Esophagus squamous epithelium (tissue), 5 donors: ENCODE measurements at regions not wholly inside any gene's neighbourhood (a gene's known extent, or its start where the extent isn't known, plus 50 kb on each side); places are given as distances from the start of the nearest gene placed in this dataset.
"Not testable (repeated sequence)": the region's sequence is repeated elsewhere in the genome, so short reads cannot be mapped to it uniquely, and the experiment has no call there.

Experiments
- DNase-seq: peaks from one replicate; lab custom pipeline; 2025; lab: John Stamatoyannopoulos, UW
- H3K27ac ChIP-seq, 4 donors: fragments of 200-600 bp; sonication (generic); one replicate each; pipeline ENCODE4 v1.5.1; 2016 to 2019; ENCODE audit warnings: mild to moderate bottlenecking in 1 of 4
- H3K27me3 ChIP-seq, 4 donors: fragments of 200-600 bp; sonication (generic); 1 replicate in 3 of 4; 2 replicates in 1 of 4; pipeline versions ENCODE4 v1.5.1 to v1.6.0; 2017 to 2021; ENCODE audit warnings: antibody characterized with exemption in 1 of 4
- H3K36me3 ChIP-seq, 3 donors: fragments of 200-600 bp; sonication (generic); one replicate each; pipeline ENCODE4 v1.5.1; 2016 to 2019
- H3K4me1 ChIP-seq, 3 donors: fragments of 200-600 bp; sonication (generic); one replicate each; pipeline ENCODE4 v1.5.1; 2017 to 2019
- H3K4me3 ChIP-seq, 4 donors: fragments of 200-600 bp; sonication (generic); 1 replicate in 3 of 4; 2 replicates in 1 of 4; pipeline ENCODE4 v1.5.1; 2016 to 2019; ENCODE audit warnings: mild to moderate bottlenecking in 2 of 4, moderate library complexity in 1 of 4
- H3K9me3 ChIP-seq, 3 donors: fragments of 200-600 bp; sonication (generic); one replicate each; pipeline ENCODE4 v1.5.1; 2016 to 2019
- POLR2A ChIP-seq, 4 donors: fragments of 450-650 bp; IDR thresholded peaks; one replicate each; pipeline ENCODE4 v1.6.1; 2017; ENCODE audit warnings: antibody characterized with exemption in 4 of 4, mild to moderate bottlenecking in 4 of 4, moderate library complexity in 3 of 4
- WGBS, 2 donors: methylation state at CpG; one replicate each; pipeline ENCODE4 v1.1.5; 2018; 5-methylcytosine and 5-hydroxymethylcytosine counted together
- intact Hi-C: fragments of 100-400 bp; cut with DNase I; formaldehyde crosslinking; loops from one replicate; pipeline ENCODE4 v1.15.0; 2022
- TF ChIP-seq, protein P1 (sequence below), 6 experiments: fragments of 450-650 bp in 4 of 6; fragments of 200-600 bp in 2 of 6; sonication (generic) in 2 of 6; IDR thresholded peaks; one replicate each; pipeline ENCODE4 v1.5.1; 2016 to 2019; ENCODE audit warnings: antibody characterized with exemption in 6 of 6, mild to moderate bottlenecking in 4 of 6, moderate library complexity in 4 of 6
- donor health status: DM: yes; HTN: yes; CAD: no.

DNA sequence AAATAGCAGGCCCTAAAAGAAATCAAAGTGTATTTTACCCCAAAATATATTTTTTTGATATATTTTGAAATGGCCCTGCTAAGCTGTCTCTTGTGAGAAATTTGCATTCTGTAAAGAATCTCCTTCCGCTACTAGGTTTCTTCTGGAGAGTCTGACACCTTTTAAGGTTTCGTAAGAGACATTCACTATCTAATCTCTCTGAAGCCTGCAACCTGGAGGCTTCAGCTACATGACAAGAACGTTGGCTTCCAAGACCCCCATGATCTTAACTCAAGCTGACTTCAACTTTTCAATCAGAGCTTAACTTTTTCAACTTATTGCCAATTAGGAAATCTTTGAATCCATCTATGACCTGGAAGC, 1894.9 kb upstream of the LRRTM1 start:
- H3K4me1 ChIP-seq, result no peaks in the 10 kb centered on the region
- TF ChIP-seq POLR2A (IDR thresholded peaks at IDR 0.05), result no peak
- TF ChIP-seq, protein P1, sequence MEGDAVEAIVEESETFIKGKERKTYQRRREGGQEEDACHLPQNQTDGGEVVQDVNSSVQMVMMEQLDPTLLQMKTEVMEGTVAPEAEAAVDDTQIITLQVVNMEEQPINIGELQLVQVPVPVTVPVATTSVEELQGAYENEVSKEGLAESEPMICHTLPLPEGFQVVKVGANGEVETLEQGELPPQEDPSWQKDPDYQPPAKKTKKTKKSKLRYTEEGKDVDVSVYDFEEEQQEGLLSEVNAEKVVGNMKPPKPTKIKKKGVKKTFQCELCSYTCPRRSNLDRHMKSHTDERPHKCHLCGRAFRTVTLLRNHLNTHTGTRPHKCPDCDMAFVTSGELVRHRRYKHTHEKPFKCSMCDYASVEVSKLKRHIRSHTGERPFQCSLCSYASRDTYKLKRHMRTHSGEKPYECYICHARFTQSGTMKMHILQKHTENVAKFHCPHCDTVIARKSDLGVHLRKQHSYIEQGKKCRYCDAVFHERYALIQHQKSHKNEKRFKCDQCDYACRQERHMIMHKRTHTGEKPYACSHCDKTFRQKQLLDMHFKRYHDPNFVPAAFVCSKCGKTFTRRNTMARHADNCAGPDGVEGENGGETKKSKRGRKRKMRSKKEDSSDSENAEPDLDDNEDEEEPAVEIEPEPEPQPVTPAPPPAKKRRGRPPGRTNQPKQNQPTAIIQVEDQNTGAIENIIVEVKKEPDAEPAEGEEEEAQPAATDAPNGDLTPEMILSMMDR (IDR thresholded peaks at IDR 0.05), result no peak
- H3K9me3 ChIP-seq, result no peaks in the 10 kb centered on the region
- H3K4me3 ChIP-seq, result no peak overlapping the region
- DNase-seq, result no peak
- intact Hi-C loops, result no loop called here
- H3K27ac ChIP-seq, result no peak overlapping the region
- no peaks in the 10 kb centered on the region for H3K27me3 ChIP-seq
- 70% methylated on average over 3 of the region's 3 CpGs for WGBS, 2 donors
- H3K36me3 ChIP-seq, result no peaks in the 10 kb centered on the region

- Histone ChIP-seq H3K27ac (no peak overlapping the region), H3K36me3 (no peaks in the 10 kb centered on the region), H3K4me3 (no peak overlapping the region), H3K27me3 (no peaks in the 10 kb centered on the region), H3K4me1 (no peaks in the 10 kb centered on the region), H3K9me3 (no peaks in the 10 kb centered on the region)
- intact Hi-C loops, result no loop called here
- no peak for DNase-seq
- no peak for TF ChIP-seq POLR2A (IDR thresholded peaks at IDR 0.05)
- TF ChIP-seq, protein P1 (IDR thresholded peaks at IDR 0.05), result no peak
- 79 to 80% methylated on average over 4 of the region's 4 CpGs for WGBS, 2 donors
These were observed 1894.4 kb upstream of the LRRTM1 start for GRCh38 chr2:82198809-82199492.

DNA sequence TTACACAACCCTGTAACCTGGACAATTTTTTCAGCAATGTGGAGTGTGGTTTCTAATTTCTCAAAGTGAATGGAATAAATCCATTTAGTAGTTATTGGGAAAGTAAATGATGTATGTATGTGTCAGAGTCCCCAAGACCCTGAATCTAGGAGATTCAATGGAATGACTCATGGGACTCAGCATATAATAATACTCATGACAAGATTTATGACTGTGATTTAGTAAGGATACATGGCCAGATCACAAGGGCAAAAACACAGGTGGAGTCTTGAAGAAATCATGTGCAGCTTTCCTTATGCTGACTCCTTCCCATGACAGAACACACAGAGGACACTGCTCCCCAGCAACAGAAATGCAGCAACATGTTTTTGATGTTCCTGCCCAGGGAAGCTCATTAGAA, 1877.7 kb upstream of the LRRTM1 start:
- intact Hi-C loops, result no loop called here
- Histone ChIP-seq H3K27ac (no peak overlapping the region), H3K9me3 (no peaks in the 10 kb centered on the region), H3K4me1 (no peaks in the 10 kb centered on the region), H3K4me3 (no peak overlapping the region), H3K27me3 (no peaks in the 10 kb centered on the region), H3K36me3 (no peaks in the 10 kb centered on the region)
- DNase-seq, result no peak
- TF ChIP-seq, protein P1 (IDR thresholded peaks at IDR 0.05), result no peak
- no peak for TF ChIP-seq POLR2A (IDR thresholded peaks at IDR 0.05)

GRCh38 chr2:82175210-82175609, 1870.7 kb upstream of the LRRTM1 start:
- H3K4me1 ChIP-seq, H3K27me3 ChIP-seq, H3K27ac ChIP-seq, H3K4me3 ChIP-seq, intact Hi-C loops, DNase-seq, H3K9me3 ChIP-seq, H3K36me3 ChIP-seq: not testable (repeated sequence)
- 80 to 88% methylated on average over 9 to 10 of the region's 10 CpGs for WGBS, 2 donors

DNA sequence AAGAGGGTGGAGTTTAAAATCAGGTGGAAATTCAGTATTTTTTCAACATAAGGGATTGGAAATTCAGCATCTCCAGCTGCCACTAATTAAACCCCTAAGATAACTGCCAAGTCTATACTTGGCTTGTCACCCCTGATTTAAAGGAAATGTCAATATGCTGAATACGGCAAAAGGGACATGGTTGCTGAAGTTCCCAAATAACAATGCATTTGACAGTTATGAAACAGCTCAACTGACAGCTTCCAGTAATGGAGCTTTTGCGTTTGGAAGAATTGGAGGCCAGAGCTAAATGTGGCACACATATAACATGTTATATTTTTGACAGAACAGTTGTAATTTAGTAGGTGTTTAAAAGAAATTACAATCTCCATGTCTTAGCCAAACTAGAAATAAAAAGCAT, 1867.9 kb upstream of the LRRTM1 start:
- TF ChIP-seq POLR2A (IDR thresholded peaks at IDR 0.05), result no peak
- TF ChIP-seq, protein P1 (IDR thresholded peaks at IDR 0.05), result no peak
- H3K9me3 ChIP-seq, result no peaks in the 10 kb centered on the region
- intact Hi-C loops, result no loop called here
- H3K27me3 ChIP-seq, result no peaks in the 10 kb centered on the region
- no peak for DNase-seq
- no peak overlapping the region for H3K27ac ChIP-seq
- H3K36me3 ChIP-seq, result no peaks in the 10 kb centered on the region
- H3K4me1 ChIP-seq, result no peaks in the 10 kb centered on the region
- H3K4me3 ChIP-seq, result no peak overlapping the region
- WGBS, 2 donors, result 51 to 67% methylated on average over 2 of the region's 2 CpGs

GRCh38 chr2:82169379-82169778, 1864.8 kb upstream of the LRRTM1 start:
- H3K9me3 ChIP-seq, result no peaks in the 10 kb centered on the region
- H3K4me1 ChIP-seq, result no peaks in the 10 kb centered on the region
- 64 to 70% methylated on average over 4 of the region's 4 CpGs for WGBS, 2 donors
- no peaks in the 10 kb centered on the region for H3K27me3 ChIP-seq
- no peak for DNase-seq
- H3K4me3 ChIP-seq, result no peak overlapping the region
- no peaks in the 10 kb centered on the region for H3K36me3 ChIP-seq
- H3K27ac ChIP-seq, result no peak overlapping the region
- no peak for TF ChIP-seq POLR2A (IDR thresholded peaks at IDR 0.05)
- TF ChIP-seq, protein P1 (IDR thresholded peaks at IDR 0.05), result no peak
- intact Hi-C loops, result no loop called here
